GM19324 (cell line): ENCODE measurements at regions not wholly inside any gene's neighbourhood (a gene's known extent, or its start where the extent isn't known, plus 50 kb on each side); places are given as distances from the start of the nearest gene placed in this dataset.
"Not testable (repeated sequence)": the region's sequence is repeated elsewhere in the genome, so short reads cannot be mapped to it uniquely, and the experiment has no call there.

Experiments used
- ATAC-seq: cut with Tn5 transposase; IDR thresholded peaks from one replicate; pipeline ENCODE4 v1.9.1; 2021; ENCODE audit warnings: mild to moderate bottlenecking, moderate library complexity; ENCODE audit not compliant: unreplicated experiment, low FRiP score

GRCh38 chr13:88183440-88183839 is 512.3 kb downstream of the SLITRK5 start:
- ATAC-seq, result no peak

GRCh38 chr13:88188986-88189385 is 517.8 kb downstream of the SLITRK5 start:
- ATAC-seq, result no peak

- ATAC-seq, result no peak
Observed at GRCh38 chr13:88189728-88190127, 518.6 kb downstream of the SLITRK5 start.

GRCh38 chr13:88196106-88196505 is 524.9 kb downstream of the SLITRK5 start:
- no peak for ATAC-seq

GRCh38 chr13:88217372-88217771 is 546.2 kb downstream of the SLITRK5 start:
- ATAC-seq, result no peak

GRCh38 chr13:88217883-88218282 is 546.7 kb downstream of the SLITRK5 start:
- no peak for ATAC-seq

GRCh38 chr13:88223958-88224357 is 552.8 kb downstream of the SLITRK5 start:
- ATAC-seq, result no peak

- ATAC-seq, result no peak
Observed at GRCh38 chr13:88235441-88235840, 564.3 kb downstream of the SLITRK5 start.

- ATAC-seq, result no peak
Observed at GRCh38 chr13:88246239-88246638, 575.1 kb downstream of the SLITRK5 start.

- no peak for ATAC-seq
Observed at GRCh38 chr13:88248393-88248792, 577.2 kb downstream of the SLITRK5 start.

- no peak for ATAC-seq
Observed at GRCh38 chr13:88257706-88258105, 586.5 kb downstream of the SLITRK5 start.

GRCh38 chr13:88263808-88264207 is 592.6 kb downstream of the SLITRK5 start:
- no peak for ATAC-seq

GRCh38 chr13:88281841-88282240 is 610.7 kb downstream of the SLITRK5 start:
- no peak for ATAC-seq

- ATAC-seq, result no peak
Observed at GRCh38 chr13:88285329-88285728, 614.2 kb downstream of the SLITRK5 start.

GRCh38 chr13:88288326-88288725 is 617.2 kb downstream of the SLITRK5 start:
- ATAC-seq, result no peak

- not testable (repeated sequence) for ATAC-seq
Observed at GRCh38 chr13:88291731-88292130, 620.6 kb downstream of the SLITRK5 start.

GRCh38 chr13:88294368-88294767 is 623.2 kb downstream of the SLITRK5 start:
- no peak for ATAC-seq

GRCh38 chr13:88303157-88303556 is 632.0 kb downstream of the SLITRK5 start:
- no peak for ATAC-seq

- ATAC-seq, result no peak
Observed at GRCh38 chr13:88303605-88304004, 632.4 kb downstream of the SLITRK5 start.

GRCh38 chr13:88314496-88314895 is 643.3 kb downstream of the SLITRK5 start:
- no peak for ATAC-seq

GRCh38 chr13:88329066-88329465 is 657.9 kb downstream of the SLITRK5 start:
- ATAC-seq, result no peak

- ATAC-seq, result no peak
Observed at GRCh38 chr13:88339271-88339741, 668.1 kb downstream of the SLITRK5 start.

- no peak for ATAC-seq
Observed at GRCh38 chr13:88345171-88345847, 674.1 kb downstream of the SLITRK5 start.
